Esophagus (tissue), 2 donors: ENCODE measurements at regions not wholly inside any gene's neighbourhood (a gene's known extent, or its start where the extent isn't known, plus 50 kb on each side); places are given as distances from the start of the nearest gene placed in this dataset.

Experiments used
- H3K27ac ChIP-seq, 2 donors: one replicate each; pipeline ENCODE4 v1.5.1; 2013; ENCODE audit warnings: low read depth in 2 of 2, mild to moderate bottlenecking in 2 of 2, inconsistent platforms in 1 of 2, low read length in 1 of 2, moderate library complexity in 1 of 2
- H3K27me3 ChIP-seq, 2 donors: one replicate each; pipeline ENCODE4 v1.6.1; 2013; ENCODE audit warnings: low read length in 2 of 2, control low read depth in 1 of 2, mild to moderate bottlenecking in 1 of 2; ENCODE audit not compliant: insufficient read depth in 2 of 2, control insufficient read depth in 1 of 2
- H3K36me3 ChIP-seq, 2 donors: one replicate each; pipeline ENCODE4 v1.6.1; 2013; ENCODE audit warnings: low read length in 1 of 2; ENCODE audit not compliant: control insufficient read depth in 2 of 2, insufficient read depth in 2 of 2
- H3K4me1 ChIP-seq, 2 donors: one replicate each; pipeline ENCODE4 v1.6.1; 2013; ENCODE audit warnings: low read length in 1 of 2; ENCODE audit not compliant: control insufficient read depth in 2 of 2, insufficient read depth in 2 of 2
- H3K4me3 ChIP-seq, 2 donors: one replicate each; pipeline ENCODE4 v1.5.1; 2013; ENCODE audit warnings: low read length in 2 of 2, mild to moderate bottlenecking in 2 of 2, low read depth in 1 of 2, moderate library complexity in 1 of 2
- H3K9me3 ChIP-seq, 2 donors: one replicate each; pipeline ENCODE4 v1.6.1; 2013; ENCODE audit warnings: mild to moderate bottlenecking in 2 of 2, low read depth in 1 of 2, low read length in 1 of 2, moderate library complexity in 1 of 2; ENCODE audit not compliant: control insufficient read depth in 2 of 2, insufficient read depth in 1 of 2
- WGBS, 2 donors: extraction: QIAGEN DNeasy Blood & Tissue Kit; methylation state at CpG; one replicate each; pipeline ENCODE4 v1.1.7; 2013; 5-methylcytosine and 5-hydroxymethylcytosine counted together
- donor health status: healthy with polysubstance abuse.
- donor health status: Bipolar disorder and iron deficiency.

DNA sequence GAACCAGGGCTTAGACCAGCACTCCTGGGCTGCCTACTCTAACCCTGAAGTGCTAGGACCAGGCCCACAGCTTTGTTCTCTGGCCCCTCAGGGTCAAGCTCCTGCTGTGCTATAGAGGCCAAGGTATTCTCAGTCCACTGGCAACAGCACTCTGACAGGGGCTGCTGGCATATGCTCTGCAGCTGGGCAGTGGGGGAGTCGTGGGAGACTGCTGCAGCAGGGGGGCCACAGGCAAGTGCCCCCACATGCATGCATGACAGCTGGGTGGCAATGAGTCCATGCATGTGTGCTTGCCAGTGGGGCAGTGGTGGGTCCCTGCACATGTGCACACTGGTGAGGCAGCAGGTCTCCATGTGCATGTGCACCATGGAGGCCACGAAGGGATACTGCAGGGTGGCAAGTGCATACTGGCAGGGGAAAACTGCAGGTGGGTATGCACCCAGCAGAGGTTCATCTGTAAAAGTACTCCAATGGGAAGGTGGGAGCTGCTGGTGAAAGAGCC lies 364.9 kb upstream of the IRAK1BP1 start:
- H3K36me3 ChIP-seq: no peaks in the 10 kb centered on the region
- H3K9me3 ChIP-seq: no peaks in the 10 kb centered on the region
- WGBS, 2 donors: 64 to 71% methylated on average over 2 of the region's 2 CpGs
- no peak overlapping the region for H3K4me3 ChIP-seq
- H3K27ac ChIP-seq: no peak overlapping the region
- H3K4me1 ChIP-seq: peaks cover 0 to 2% of the 10 kb centered on the region in 2 donors
- no peaks in the 10 kb centered on the region for H3K27me3 ChIP-seq

GRCh38 chr6:78505178-78505577 lies 362.2 kb upstream of the IRAK1BP1 start:
- Histone ChIP-seq H3K4me1 (peaks cover 0 to 2% of the 10 kb centered on the region in 2 donors), H3K4me3 (no peak overlapping the region), H3K36me3 (no peaks in the 10 kb centered on the region), H3K9me3 (no peaks in the 10 kb centered on the region), H3K27me3 (no peaks in the 10 kb centered on the region), H3K27ac (no peak overlapping the region)
- WGBS, 2 donors: 74 to 81% methylated on average over 4 of the region's 4 CpGs

- H3K4me3 ChIP-seq: no peak overlapping the region
- no peaks in the 10 kb centered on the region for H3K27me3 ChIP-seq
- no peaks in the 10 kb centered on the region for H3K4me1 ChIP-seq
- no peaks in the 10 kb centered on the region for H3K9me3 ChIP-seq
- 63 to 83% methylated on average over 2 of the region's 2 CpGs for WGBS, 2 donors
- H3K27ac ChIP-seq: no peak overlapping the region
- no peaks in the 10 kb centered on the region for H3K36me3 ChIP-seq
Observed at GRCh38 chr6:78511009-78511408, 356.3 kb upstream of the IRAK1BP1 start.

DNA sequence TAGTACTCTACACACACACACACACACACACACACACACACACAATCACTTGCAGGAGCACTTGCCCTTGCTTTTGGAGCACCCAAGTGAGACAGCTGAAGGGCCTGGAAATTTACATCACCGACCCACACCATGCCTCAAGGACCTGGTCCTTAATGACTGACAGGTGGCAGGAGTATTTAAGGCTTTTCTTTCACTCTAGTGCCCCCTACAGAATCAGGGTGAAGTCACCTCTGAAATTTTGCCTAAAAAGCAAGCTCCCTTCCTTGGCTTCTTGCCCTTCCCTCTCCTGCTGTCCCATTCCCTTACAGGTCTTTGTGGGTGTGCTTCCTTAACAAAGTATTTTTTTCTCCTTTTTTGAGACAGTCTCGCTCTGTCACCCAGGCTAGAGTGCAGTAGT lies 353.5 kb upstream of the IRAK1BP1 start:
- Histone ChIP-seq H3K9me3 (no peaks in the 10 kb centered on the region), H3K4me3 (no peak overlapping the region), H3K4me1 (no peaks in the 10 kb centered on the region), H3K27me3 (no peaks in the 10 kb centered on the region), H3K27ac (no peak overlapping the region), H3K36me3 (no peaks in the 10 kb centered on the region)
- WGBS, 2 donors: 66 to 68% methylated on average over 2 of the region's 2 CpGs

GRCh38 chr6:78515271-78515670 lies 352.1 kb upstream of the IRAK1BP1 start:
- WGBS, 2 donors: 46 to 56% methylated on average over 2 of the region's 2 CpGs
- Histone ChIP-seq H3K36me3 (no peaks in the 10 kb centered on the region), H3K9me3 (no peaks in the 10 kb centered on the region), H3K27ac (no peak overlapping the region), H3K27me3 (no peaks in the 10 kb centered on the region), H3K4me3 (no peak overlapping the region), H3K4me1 (no peaks in the 10 kb centered on the region)

GRCh38 chr6:78517399-78517798 lies 350.0 kb upstream of the IRAK1BP1 start:
- H3K27me3 ChIP-seq: no peaks in the 10 kb centered on the region
- H3K4me1 ChIP-seq: no peaks in the 10 kb centered on the region
- H3K27ac ChIP-seq: no peak overlapping the region
- WGBS, 2 donors: 23 to 50% methylated on average over 2 of the region's 2 CpGs
- no peaks in the 10 kb centered on the region for H3K9me3 ChIP-seq
- no peaks in the 10 kb centered on the region for H3K36me3 ChIP-seq
- H3K4me3 ChIP-seq: no peak overlapping the region

GRCh38 chr6:78523622-78524021 lies 343.7 kb upstream of the IRAK1BP1 start:
- no peak overlapping the region for H3K4me3 ChIP-seq
- no peaks in the 10 kb centered on the region for H3K27me3 ChIP-seq
- no peaks in the 10 kb centered on the region for H3K4me1 ChIP-seq
- H3K27ac ChIP-seq: no peak overlapping the region
- H3K36me3 ChIP-seq: no peaks in the 10 kb centered on the region
- no peaks in the 10 kb centered on the region for H3K9me3 ChIP-seq

DNA sequence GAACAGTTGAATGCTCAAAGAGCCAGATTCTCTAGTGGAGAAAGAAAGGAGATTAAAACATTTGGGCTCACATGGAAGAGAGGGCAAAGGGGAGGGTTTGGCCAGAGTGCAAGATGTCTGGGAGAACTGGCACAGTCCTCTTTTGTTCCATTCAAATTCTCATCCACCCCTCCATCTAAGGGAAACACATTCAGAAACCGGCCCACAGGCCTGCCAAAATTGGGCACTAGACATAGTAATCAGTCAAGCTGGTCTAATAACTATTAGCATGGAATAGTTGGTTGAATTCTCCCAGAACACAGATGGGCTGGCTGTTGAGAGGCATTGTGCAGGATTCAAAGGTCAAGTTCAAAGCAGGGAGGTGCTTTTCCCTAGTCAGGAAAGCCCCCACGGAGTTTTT lies 341.4 kb upstream of the IRAK1BP1 start:
- no peaks in the 10 kb centered on the region for H3K9me3 ChIP-seq
- 42 to 45% methylated on average over 2 of the region's 2 CpGs for WGBS, 2 donors

GRCh38 chr6:78526432-78526831 lies 340.9 kb upstream of the IRAK1BP1 start:
- 76 to 95% methylated on average over 3 of the region's 3 CpGs for WGBS, 2 donors
- Histone ChIP-seq H3K9me3 (no peaks in the 10 kb centered on the region), H3K27ac (no peak overlapping the region), H3K27me3 (no peaks in the 10 kb centered on the region), H3K4me3 (no peak overlapping the region), H3K36me3 (no peaks in the 10 kb centered on the region), H3K4me1 (no peaks in the 10 kb centered on the region)

More for the DNA sequence above, 341.4 kb upstream of the IRAK1BP1 start:
- Histone ChIP-seq H3K27ac (no peak overlapping the region), H3K4me3 (no peak overlapping the region), H3K27me3 (no peaks in the 10 kb centered on the region), H3K4me1 (no peaks in the 10 kb centered on the region), H3K36me3 (no peaks in the 10 kb centered on the region)

DNA sequence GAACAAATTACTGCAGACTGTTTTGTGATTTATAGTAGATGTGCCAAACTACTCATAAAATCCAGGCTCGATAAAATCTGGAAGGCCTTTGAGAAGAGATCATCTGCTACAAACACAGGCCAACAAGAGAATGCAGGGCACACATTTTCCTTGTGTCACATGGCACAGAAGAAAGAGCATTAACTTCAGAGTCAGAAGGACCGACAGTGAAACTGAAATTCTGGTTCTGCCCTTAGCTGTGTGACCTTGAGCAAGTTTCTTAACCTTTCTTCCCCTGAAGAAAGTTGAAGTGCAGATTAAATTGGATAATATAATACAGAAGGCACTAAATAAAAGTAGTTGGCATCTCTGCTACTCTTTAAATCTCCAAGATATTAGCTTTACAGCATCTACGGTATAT lies 338.4 kb upstream of the IRAK1BP1 start:
- WGBS, 2 donors: 79% methylated on average over 3 of the region's 3 CpGs
- Histone ChIP-seq H3K36me3 (no peaks in the 10 kb centered on the region), H3K4me3 (no peak overlapping the region), H3K27ac (no peak overlapping the region), H3K4me1 (no peaks in the 10 kb centered on the region), H3K9me3 (no peaks in the 10 kb centered on the region), H3K27me3 (no peaks in the 10 kb centered on the region)
